ENCODE measurements at regions not wholly inside any gene's neighbourhood (a gene's known extent, or its start where the extent isn't known, plus 50 kb on each side); places are given as distances from the start of the nearest gene placed in this dataset.

DNA sequence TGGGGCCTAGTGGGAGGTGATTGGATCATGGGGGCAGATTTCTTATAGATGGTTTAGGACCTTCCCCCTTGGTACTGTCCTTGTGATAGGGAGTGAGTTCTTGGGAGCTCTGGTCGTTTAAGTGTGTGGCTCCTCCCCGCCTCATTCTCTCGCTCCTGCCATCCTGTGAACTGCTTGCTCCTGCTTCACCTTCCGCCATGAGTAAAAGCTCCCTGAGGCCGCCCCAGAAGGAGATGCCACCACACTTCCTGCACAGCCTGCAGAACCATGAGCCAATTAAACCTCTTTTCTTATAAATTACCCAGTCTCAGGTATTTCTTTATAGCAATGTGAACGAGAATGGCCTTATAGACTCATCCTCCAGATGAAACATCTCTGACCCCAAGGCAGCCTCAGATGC lies 101.5 kb downstream of the KCNF1 start:
- DNase-seq, result no peak

DNA sequence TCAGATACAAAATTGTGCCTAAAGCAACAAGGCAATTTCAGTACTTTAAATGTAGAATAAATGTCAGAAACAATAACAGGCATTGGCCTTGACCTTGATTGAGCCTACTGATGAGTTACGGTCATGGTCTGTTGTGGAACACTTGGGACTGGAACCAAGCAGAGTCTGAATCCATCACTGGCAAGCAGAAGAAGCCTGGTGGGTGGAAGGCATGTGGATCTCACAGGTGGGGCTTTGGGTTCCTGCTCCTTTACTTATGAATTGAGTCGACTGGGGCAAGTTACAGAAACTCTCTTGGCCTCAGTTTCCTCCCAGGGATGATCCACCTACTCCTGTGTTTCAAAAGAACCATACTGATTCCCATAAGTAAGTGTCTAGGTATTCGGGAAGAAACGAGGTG lies 102.3 kb downstream of the KCNF1 start:
- DNase-seq, result no peak

DNA sequence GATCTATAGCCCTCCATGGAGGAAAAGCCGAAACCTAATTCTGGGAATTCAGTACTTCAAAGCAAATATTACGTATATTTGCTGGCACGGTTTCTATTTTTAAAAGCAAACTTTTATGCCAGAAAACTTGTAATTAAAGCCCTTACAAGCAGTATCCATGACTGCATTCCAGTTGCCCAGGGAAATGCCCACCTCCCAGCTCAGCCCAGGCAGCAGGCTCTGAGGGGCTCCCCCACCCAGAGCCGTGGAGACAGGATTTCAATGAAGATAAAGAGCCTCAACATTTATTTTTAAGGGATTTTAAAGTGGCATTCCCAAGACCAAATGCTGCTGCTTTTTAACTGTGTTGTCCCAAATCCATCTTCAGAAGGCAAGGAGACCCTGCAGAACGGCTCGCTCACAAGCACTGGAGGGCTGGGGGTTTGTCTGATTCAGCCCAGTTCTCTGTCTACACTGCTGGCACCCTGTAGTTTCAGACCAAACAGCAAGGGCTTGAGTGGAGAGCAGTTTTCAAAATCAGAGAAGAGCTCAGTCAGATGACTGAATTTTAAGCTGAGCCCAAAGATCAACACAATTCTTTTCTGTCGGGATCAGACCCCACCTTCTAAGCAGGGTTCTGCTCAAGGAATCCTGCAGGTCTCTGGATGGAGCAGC lies 105.1 kb downstream of the KCNF1 start:
- no peak for DNase-seq

DNA sequence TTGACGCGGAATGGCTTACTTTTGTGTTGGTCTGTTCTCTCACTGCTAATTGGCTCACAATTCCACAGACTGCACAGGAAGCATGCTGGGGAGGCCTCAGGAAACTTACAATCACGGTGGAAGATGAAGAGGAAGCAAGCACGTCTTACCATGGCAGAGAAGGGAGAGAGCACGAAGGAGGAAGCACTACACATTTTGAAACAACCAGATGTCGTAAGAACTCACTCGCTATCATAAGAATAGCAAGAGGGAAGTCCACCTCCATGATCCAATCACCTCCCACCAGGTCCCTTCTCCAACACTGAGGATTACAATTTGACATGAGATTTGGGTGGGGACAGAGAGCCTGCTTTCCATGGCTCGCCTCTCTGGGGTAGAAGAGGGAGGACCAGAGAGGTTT lies 106.2 kb downstream of the KCNF1 start:
- DNase-seq, result no peak

DNA sequence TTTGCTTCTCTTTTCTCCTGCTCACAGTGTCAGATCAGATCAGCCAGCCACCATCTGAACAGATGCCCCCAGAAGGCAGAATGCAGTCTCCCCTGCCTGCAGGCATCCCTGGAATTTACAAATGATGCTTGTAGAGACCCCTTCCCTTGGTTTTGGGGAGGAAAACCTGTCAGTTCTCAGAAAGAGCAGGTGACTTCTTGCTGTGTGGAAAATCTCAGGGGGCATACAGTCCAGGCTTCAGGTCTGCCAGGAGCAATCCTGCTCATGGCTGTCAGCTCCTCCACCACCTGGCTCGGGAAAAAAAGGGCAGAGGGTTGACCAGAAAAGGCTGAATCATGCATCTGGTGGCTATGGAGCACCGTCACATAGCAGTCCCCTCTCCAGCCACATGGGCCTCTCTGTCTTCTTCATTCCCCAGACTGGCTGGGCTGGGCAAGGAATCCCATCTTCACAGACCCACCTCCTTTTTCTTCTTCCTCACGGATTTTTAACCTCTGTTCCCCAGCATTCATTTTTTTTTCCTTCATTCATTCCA lies 107.0 kb downstream of the KCNF1 start:
- no peak for DNase-seq

DNA sequence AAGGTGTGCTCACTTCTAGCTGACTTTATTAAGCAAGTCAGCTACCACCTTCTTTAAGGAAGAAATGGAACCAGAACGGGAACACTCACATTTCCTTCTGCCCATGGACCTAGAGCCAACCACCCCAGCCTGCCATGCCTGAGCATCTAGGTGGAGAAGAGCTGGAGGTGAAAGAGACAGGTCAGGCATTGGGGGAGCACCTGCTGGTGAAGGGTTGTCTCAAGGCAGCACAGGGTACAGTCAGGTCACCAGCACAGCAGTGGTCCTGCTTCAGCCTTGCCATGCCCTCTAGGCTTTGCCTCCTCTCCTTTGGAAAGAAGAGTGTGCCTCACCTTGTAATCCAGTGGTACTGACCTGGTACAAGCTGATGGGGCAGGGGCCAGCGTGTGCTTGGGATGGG lies 107.9 kb downstream of the KCNF1 start:
- no peak for DNase-seq

DNA sequence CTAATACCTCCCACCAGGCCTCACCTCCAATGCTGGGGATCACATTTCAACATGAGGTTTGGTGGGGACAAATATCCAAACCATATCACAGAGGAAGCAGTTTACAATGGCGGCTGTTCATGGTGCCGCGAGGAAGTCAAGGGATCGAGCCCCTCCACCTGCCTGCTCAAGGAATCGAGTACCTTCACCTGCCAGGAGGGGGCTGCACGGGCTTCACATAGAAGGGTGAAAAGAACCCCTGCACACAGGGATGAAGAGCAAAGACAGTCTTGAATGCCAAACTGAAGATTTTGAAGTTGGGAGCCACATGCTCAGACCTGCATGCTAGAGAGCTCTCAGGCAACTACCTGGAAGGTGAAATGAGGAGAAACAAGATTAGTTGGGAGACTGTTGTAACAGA lies 110.3 kb downstream of the KCNF1 start:
- DNase-seq, result no peak

DNA sequence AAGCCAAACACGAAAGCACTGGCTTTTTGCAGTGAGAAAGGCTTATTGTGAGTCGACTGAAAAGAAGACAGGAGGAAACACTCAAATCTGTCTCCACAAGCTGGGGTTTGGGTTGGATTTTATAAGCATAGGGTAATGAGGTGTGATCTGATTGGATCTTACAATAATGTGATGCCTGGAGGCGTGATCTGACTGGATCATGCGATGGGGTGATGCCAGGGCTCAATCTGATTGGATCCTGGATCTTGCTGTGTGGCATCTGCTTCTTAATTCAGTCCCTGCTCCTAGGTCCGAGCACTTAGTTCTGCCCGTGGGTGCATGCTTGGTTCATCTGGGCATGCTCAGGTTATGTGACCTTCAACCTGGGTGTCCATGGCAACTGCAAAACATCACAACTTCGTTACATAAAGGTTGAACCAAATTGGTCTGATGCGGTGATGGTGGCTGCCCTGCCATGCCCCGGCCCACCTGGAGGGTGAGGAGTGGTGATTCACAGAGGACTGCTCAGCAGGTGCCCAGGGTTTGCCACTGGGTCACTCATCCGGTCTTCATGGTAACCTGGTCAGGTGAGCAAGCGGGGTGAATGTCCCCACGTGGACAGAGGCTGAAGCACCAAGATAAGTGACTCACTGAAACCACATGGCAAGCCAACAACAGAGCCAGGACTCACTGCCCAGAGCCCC lies 111.0 kb downstream of the KCNF1 start:
- DNase-seq, result peak in 3 of 58 donors; percentile 8 to 35 (median 13)

DNA sequence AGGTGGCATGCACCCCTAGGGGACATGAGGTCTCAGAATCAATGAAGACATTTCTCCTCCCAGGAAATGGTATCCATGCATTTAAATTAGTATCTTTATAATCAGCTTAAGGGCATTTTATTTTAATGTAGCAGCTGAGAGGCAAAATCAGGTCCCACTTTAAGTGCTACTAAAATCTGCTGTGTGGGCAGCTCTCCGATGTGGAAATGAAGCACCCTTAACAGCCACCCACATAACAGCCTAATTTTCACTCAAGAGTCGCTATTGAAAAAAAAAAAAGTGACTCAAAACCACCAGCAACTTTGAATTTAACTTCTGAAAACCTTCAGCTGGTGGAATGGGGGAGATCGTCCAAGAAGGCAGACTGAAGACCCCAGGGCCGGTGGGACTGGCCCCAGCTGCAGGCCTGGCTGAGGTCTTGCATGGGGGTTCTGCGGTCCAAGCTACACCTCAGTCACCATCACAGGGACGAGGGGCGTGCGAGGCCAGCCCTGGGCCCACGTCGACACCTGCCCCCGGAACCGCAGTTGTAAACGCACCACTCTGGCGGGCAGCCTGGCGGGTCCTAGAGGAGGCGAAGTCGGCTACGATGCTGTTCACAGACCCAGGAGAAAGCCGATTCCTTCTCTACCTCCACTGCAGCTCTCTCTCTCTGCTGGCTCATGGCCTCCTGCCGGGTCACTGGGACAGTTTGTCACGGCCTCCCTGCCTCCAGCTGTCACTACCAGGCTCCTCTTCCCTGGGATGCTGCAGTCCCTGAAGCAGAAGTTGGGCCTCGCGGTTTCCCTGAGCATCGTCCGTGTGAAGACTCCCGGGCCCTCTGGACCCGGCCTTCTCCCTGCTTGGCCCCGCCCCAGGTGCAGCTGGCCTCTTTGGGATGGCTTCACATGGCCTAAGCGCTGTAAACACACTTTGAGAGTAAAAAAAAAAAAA lies 111.9 kb downstream of the KCNF1 start:
- peak in 4 of 58 donors; percentile 8 to 18 (median 13) for DNase-seq

DNA sequence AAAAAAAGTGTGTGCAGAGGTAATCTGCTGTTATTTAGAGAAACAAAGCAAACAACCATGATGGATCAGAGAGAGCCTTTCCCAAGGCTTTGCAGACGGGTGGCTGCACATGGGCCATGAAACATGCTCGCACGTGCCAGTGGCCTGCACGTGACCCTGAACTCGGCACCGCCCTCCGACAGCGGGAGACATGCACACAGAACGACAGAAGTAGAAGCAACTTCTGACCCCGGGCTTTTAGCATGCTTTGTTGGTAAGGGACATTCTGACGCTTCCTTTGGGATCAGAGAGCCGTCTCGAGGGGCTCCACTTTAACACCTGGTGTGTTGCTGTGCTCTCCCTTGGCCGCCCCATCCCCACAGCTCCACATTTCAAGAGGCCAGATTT lies 112.5 kb downstream of the KCNF1 start:
- DNase-seq, result no peak

DNA sequence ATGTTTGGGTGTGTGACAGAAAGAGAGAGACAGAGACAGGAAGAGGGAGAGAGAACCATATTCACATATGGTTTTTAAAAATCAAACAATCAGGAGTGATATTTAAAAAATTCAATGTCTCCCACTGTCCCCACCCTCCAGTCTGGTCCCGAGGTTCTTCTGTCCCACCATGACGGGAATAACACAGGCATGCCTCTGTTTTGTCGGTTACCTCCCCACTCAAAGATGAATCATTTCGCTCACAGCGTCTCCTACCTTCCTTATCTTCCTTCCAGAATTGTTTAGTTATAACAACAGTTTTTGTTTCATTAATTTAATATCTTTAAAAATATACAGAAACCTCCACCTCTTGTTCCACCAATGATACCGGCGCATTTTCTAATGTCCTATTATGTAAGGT lies 113.0 kb downstream of the KCNF1 start:
- peak in 1 of 58 donors; percentile 11 for DNase-seq

DNA sequence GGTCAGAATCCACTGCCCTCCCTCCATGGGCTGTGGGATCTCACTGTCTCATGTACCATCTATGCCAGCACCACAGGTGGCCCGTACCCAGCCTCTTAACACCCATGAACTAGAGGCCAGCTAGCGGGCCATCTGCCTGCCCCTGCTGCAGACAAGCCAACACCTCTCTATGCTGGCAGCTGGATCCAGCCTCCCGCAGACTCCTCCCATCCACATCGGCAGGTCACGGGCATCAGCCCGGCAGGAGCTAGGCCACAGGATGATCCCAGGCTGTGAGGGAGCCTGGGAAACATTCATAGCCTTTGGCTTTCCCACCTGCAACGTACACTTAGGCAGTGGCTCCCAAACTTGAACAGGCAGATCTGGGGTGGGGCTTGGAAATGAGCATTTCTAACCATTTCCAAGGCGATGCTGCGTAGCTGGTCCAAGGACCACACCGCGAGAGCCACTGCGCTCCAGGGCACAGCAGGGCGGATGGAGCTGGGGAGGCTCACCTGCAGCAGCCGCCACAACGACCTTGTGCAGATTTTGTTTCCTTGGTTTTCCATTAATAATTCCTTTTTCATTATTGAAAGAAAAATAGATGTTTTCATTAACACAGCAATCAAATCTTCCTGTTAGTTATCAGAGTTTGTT lies 114.7 kb downstream of the KCNF1 start:
- no peak for DNase-seq

DNA sequence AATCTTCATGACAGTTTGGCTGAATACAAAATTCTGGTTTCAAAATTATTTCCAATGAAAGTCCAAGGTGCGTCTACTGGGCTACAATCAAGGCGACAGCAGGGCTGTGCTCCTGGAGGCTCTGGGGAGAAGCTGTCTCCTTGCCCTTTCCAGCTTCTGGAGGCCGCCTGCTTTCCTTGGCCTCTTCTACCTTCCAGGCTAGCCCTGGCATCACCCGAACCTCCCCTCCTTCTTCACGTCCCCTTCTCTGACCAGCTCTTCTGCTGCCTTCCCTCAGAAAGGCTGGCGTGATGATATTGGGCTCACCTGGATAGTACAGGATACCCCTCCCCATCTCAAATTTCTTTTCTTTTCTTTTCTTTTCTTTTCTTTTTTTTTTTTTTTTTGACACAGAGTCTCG lies 115.5 kb downstream of the KCNF1 start:
- DNase-seq, result no peak

DNA sequence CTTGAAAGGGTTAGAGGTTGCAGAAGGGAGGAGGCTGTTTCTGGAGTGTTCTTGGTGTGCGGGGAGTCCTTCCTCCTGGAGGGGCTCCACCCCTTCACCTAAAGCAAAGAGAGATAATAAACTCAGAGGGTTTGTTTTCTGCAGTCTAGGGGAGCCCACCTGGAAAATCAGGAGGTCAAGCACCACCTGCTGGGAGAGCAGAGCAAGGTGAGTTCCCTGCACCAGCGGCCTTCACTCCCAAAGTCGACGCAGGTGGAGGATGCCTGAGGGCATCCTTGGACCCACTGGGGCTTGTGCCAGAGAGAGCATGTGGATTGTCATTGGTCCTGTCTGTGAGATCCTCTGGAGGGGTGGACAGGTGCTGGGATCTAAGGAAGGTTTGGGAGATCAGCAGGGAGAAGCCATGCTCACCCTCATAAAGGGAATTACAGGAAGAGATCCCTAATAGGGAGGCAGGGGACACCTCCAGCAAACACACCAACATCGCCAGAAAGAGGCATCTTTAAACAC lies 116.7 kb downstream of the KCNF1 start:
- peak in 1 of 58 donors; percentile 3 for DNase-seq

DNA sequence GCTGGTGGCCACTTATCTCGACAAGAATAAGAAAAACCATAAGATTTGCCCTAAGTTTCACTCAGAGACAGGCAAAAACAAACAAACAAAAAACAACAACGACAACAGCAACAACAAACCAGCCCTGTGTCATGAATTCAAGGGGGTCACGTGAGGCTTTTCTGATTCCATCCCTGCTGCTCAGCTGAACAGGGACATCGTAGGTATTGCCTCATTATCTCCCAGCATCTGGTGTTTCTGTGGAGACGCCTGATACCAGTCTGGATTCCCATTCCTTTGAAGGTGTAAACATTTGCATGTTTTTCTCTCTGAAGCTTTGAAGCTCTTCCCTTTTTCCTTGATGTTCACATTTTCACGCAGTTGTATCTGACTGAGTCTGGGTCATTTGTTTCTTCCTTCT lies 117.4 kb downstream of the KCNF1 start:
- DNase-seq, result no peak

DNA sequence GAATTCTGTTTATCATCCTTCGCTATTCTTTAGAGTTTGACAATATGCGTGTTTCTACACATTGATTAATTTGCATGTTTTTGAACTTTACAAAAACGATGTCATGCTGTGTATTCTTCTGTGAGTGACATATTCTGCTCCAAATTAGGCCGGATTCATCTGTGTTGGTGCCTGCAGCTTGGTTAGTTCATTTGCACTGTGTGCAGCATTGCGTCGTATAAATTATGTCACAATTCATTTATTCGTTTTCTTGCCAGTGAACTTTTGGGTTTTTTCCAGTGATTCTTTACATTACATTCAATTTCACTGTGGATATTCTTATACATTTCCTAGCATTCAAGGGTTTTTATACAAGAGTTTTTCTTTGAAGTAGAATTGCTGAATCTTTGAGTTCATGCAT lies 118.3 kb downstream of the KCNF1 start:
- no peak for DNase-seq

DNA sequence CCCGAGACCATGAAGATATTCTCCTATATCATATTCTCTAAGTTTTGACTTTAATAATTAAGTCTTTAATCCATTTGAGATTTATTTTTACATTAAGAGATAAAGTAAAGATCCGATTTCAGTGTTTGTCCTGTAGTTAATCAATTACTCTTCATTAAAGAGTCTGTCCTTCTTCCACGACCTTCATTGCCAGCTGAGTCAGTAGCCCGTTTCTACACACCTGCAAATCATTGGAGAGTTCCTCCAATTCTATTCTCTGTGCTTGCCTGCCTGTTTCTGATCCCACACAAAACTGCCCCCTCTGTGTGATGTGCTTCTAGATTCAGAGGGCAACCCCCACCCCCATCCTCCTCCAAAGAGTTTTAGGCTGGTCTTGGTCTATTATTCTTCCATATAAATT lies 119.2 kb downstream of the KCNF1 start:
- DNase-seq, result no peak

DNA sequence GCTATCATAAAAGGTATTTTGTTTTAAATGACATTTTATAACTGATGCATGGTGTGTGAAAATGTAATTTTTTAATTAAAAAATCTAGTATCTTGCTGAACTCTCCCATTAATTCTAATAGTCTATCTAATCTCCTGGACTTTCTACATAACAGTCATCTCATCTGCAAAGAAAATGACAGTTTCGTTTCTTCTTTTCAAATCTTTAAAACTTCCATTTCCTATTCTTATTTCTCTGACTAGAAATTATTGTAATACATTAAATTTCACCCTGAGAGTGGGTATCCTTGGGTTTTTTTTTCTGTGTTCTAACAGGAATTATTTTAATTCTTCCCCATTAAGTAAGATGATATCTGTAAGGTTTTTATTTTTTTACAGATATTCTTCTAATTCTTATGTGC lies 120.1 kb downstream of the KCNF1 start:
- DNase-seq, result no peak

DNA sequence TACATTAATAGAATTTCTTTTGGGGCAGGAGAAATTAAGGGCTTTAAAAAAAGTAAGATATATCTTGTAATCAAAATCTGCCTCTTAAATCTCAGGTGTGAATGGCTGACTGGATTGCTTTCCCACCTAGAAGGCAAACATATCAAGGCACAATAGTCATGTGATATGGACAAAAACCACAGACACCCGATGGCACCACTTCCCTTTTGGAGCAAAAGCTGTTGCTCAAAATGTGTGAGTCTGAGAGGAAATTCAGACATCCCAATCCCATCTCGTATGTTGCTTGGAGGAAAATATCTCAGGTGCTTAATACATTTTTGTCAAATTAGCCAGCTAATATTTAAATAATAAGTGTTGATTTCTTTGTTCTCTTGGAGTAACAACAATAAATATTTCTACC lies 120.7 kb downstream of the KCNF1 start:
- DNase-seq, result no peak

DNA sequence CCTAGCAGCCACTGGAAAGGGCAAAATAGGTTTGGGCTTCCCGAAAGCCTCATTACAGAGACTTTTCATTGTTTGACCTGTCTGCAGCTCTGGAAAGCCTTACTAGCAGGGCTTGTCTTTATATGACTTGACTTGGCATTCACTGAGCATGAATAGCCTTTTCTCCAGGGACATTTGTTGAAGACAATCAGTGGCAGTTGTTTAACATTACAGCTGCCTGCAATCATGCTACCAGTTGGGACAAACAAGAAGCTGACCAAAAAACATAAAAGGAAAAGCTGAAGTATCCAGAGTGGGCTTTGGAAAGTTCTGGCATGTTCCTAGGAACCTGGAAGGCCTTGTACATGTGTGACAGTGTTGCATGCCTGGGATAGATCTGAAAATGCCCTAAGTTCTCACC lies 121.4 kb downstream of the KCNF1 start:
- no peak for DNase-seq

DNA sequence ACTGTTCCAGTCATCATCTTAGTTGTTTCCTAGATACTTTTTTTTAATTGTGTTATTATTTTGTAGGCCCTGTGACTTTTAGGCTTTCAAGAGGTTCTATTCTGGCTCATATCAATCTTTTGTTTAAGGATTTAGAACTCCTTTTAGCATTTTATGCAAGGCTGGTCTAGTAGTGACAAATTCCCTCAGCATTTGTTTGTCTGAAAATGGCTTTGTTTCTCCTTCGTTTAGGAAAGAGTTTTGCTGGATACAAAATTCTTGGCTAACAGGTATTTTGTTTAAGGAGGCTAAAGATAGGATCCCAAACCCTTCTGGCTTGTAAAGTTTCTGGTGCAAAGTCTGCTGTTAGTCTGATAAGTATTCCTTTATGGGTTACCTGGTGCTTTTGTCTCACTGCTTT lies 116.6 kb upstream of the SLC66A3 start:
- no peak for DNase-seq

Data from anterior cingulate cortex (tissue), 58 donors.